HG03060 (cell line): ENCODE measurements at regions not wholly inside any gene's neighbourhood (a gene's known extent, or its start where the extent isn't known, plus 50 kb on each side); places are given as distances from the start of the nearest gene placed in this dataset.

Experiments used
- ATAC-seq: cut with Tn5 transposase; IDR thresholded peaks from one replicate; pipeline ENCODE4 v1.9.1; 2021; ENCODE audit warnings: low read depth, moderate number of reproducible peaks; ENCODE audit not compliant: unreplicated experiment

GRCh38 chr2:101559551-101559950, 84.6 kb upstream of the RFX8 start:
- no peak for ATAC-seq

DNA sequence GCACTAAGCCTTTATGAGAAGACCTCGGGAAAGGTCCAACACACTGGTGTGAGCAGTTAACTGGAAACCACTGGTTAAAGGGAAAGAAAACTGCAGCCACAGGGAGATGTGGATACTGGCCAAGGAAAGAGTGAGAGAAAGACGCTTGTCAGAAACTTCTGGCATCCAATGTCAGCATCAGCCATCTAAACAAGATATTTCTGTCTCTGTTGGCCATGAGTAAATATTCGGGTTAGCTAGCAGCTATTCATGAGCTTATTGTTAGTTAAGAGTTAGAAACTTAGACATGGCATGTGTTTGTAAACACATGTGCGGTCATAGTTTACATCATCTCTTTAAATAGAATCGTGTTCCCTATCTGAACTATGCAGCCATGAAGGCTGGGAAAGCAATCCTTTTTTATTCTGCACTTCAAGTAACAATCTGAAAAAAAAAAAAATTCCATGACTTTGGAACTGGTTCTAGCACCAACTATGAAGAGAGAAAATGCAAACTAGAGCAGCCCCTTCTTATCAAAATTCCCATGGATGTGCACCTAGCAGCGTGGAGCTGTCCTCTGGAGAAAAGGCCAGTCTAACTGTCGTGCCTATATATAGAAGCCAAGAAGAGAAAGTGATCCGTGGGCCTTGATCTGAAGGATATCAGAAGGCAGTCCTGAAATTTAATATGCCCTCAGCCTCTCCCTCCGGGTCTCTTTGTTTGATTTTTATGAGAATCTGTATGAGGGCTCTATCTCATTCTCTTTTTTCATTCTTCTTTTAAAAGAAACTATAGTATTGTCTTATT, 84.0 kb upstream of the RFX8 start:
- ATAC-seq = no peak

GRCh38 chr2:101556033-101556459, 81.1 kb upstream of the RFX8 start:
- ATAC-seq = no peak

GRCh38 chr2:101551336-101551888, 76.5 kb upstream of the RFX8 start:
- no peak for ATAC-seq

- ATAC-seq = no peak
These were observed 75.6 kb upstream of the RFX8 start for GRCh38 chr2:101550555-101550954.

GRCh38 chr2:101549371-101549770, 74.5 kb upstream of the RFX8 start:
- ATAC-seq = no peak

DNA sequence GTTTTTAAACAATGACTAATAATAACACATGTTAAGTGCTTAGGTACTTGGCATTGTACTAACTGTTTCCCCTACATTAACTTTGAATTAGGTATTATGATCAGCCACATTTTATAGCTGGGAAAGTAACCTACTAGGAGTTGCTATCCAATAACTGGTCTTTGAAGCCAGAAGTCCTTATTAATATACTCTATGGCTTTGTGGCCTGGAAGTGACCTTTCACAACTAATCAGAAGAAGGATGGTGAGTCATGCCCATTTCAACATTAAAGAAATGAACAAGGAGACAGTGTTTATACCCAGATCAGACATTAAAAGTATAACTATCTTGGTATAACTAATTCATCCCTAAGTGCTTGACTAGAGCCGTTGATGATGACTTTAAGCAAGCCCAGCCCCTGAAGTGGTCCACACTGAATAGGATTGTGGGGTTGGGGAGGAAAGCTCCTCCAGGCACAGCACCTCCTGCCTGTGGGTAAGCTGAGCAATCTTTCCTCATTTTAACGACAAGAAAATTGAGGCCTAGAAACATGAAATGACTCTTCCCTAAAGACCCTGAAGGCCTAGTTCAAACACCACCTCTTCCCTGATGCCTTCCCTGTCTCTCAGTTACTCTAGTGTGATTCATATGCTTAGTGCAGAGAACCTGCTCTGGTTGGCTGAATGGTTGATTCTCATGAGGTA, 71.6 kb upstream of the RFX8 start:
- no peak for ATAC-seq

DNA sequence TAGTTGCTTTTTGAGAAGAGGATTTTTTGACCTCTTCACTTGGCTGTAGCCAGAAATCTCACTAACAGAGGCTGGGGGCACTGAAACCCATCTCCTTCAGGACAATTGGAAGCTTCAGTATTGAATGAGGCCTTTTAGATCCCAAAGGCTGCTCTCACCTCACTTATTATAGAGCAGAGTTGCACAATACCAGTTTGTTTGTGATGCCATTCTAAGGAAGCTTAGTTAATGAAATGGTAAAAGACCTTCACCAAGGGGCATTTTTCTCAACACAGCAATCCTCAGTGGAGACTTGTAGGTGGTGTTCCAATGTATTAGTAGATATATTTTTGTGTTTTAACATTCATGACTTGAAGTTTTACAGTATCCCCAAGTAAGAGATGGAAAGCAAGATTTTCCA, 71.0 kb upstream of the RFX8 start:
- no peak for ATAC-seq

GRCh38 chr2:101540518-101540917, 65.6 kb upstream of the RFX8 start:
- no peak for ATAC-seq

DNA sequence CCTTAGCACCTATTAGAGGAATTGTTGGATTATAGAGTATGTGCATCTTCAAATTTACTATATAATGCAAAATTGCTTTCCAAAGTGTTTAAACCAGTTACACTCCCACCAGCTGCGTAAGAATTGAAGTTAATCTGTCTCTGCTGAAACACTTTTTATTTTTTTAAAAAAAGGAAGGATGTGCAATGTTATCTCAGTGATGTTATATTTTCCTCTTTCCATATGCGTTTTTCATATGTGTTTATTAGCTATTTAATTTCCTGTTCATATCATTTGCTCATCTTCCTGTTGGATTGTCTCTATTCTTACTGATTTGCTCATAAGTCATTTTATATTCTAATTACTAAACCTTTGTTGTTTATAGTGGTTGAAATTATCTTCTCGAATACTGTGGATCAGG, 63.2 kb upstream of the RFX8 start:
- ATAC-seq = no peak

- no peak for ATAC-seq
These were observed 59.3 kb upstream of the RFX8 start for GRCh38 chr2:101534149-101534611.

DNA sequence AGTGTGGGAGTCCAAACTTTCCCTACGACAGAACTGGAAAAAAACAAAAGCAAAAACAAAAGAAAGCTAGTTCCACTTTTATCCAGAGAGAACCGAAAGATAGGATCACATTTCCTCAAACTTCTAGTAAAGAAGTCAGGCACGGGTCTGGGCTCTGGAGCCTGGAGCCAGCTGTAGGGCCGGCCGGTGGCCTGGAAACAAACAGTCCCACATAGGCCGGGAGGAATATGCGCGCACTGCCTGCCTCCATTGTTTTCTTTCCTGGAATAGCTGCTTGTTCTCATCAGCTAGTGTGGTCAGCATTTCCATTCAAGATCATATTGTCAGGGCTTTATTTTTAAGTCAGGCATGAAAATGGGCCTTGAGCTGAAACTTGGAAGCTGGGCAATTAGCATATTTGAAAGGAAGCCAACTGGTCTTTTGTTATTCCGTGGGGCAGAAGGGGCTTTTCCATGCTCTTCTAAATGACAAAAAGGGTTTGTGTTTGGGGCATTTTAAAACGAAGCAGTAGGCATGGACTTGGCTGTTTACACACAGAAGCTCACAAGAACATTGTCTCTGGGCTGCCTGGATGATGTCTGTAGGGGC, 58.7 kb upstream of the RFX8 start:
- ATAC-seq = no peak

- ATAC-seq = no peak
These were observed 53.6 kb upstream of the RFX8 start for GRCh38 chr2:101528501-101528900.

DNA sequence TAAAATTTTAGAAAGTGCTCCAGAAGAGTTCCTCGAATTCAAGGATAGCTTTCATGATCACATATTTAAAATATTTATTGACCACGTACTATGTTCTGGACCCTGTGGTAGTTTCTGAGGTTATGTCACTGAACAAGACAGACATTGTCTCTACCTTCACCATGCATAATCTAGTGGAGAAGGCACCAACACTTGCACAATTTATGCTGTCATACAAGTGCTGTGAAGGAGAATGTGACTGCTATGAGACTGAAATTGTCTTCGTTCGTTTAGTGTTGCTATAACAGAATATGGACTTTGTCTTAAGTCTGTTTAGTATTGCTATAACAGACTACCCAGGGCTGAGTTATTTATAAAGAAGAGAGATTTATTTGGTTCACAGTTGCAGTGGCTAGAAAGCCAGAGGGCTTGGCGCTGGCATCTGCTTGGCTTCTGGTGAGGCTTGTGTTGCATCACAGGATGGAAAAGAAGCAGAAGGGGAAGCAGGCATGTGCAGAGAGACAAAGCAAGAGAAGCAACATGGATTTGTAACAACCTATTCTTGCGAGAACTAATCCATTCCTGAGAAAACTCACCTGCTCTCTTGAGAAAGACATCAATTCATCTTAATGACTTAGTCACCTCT, 50.0 kb upstream of the RFX8 start:
- no peak for ATAC-seq
